ENCODE measurements at regions not wholly inside any gene's neighbourhood (a gene's known extent, or its start where the extent isn't known, plus 50 kb on each side); places are given as distances from the start of the nearest gene placed in this dataset.

- Histone ChIP-seq H3K4me2 (ENCODE audit: control insufficient read depth, extremely low read depth, insufficient read depth, low read depth, low read length) (no peak overlapping the region), H3K9me3 (ENCODE audit: control insufficient read depth, low read depth, low read length) (no peaks in the 10 kb centered on the region), H2AFZ (ENCODE audit: control insufficient read depth, low read length) (no peak overlapping the region), H4K20me1 (ENCODE audit: control insufficient read depth, extremely low read depth, insufficient read depth, low read length) (no peaks in the 10 kb centered on the region), H3K79me2 (ENCODE audit: control insufficient read depth, insufficient read depth, low read length) (no peaks in the 10 kb centered on the region), H3K27me3 (ENCODE audit: control insufficient read depth, extremely low read depth, insufficient read depth, low read length) (no peaks in the 10 kb centered on the region), H3K27ac (ENCODE audit: control insufficient read depth, insufficient read depth, low read length) (no peak overlapping the region), H3K9me1 (ENCODE audit: control insufficient read depth, extremely low read depth, insufficient read depth, low read length) (no peaks in the 10 kb centered on the region), H3K36me3 (ENCODE audit: control insufficient read depth in 2 of 2, extremely low read depth in 1 of 2, insufficient read depth in 2 of 2, low read length in 2 of 2) (no peaks in the 10 kb centered on the region), H3K9ac (ENCODE audit: control insufficient read depth, extremely low read depth, insufficient read depth, low read length) (no peak overlapping the region), H3K4me1 (ENCODE audit: control insufficient read depth, extremely low read depth, insufficient read depth, low read length) (no peaks in the 10 kb centered on the region), H3K4me3 (ENCODE audit: control insufficient read depth in 2 of 3, extremely low read depth in 1 of 3, insufficient read depth in 2 of 3, low read depth in 1 of 3, low read length in 3 of 3) (no peak overlapping the region)
- dilution Hi-C loops (cut with MboI; ENCODE audit: extremely low pct_ligation_motif_present, low sequenced_read_pairs): no loop called here
- TF ChIP-seq EZH2 (IDR thresholded peaks at IDR 0.05; ENCODE audit: low read length): no peak
- TF ChIP-seq, protein P1, sequence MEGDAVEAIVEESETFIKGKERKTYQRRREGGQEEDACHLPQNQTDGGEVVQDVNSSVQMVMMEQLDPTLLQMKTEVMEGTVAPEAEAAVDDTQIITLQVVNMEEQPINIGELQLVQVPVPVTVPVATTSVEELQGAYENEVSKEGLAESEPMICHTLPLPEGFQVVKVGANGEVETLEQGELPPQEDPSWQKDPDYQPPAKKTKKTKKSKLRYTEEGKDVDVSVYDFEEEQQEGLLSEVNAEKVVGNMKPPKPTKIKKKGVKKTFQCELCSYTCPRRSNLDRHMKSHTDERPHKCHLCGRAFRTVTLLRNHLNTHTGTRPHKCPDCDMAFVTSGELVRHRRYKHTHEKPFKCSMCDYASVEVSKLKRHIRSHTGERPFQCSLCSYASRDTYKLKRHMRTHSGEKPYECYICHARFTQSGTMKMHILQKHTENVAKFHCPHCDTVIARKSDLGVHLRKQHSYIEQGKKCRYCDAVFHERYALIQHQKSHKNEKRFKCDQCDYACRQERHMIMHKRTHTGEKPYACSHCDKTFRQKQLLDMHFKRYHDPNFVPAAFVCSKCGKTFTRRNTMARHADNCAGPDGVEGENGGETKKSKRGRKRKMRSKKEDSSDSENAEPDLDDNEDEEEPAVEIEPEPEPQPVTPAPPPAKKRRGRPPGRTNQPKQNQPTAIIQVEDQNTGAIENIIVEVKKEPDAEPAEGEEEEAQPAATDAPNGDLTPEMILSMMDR (optimal IDR thresholded peaks at IDR 0.05 in 1 of 3, IDR thresholded peaks at IDR 0.05 in 1 of 3, conservative IDR thresholded peaks at IDR 0.05 in 1 of 3; ENCODE audit: extremely low read depth in 1 of 3, insufficient read depth in 2 of 3, low read length in 3 of 3): no peak
- no peak for DNase-seq (ENCODE audit: low read depth, low spot score)
- no peak for FAIRE-seq
These were observed 1963.9 kb upstream of the LRRTM1 start for GRCh38 chr2:82268446-82268845.

GRCh38 chr2:82260521-82260920 lies 1956.0 kb upstream of the LRRTM1 start:
- no peaks in the 10 kb centered on the region for H3K4me1 ChIP-seq (ENCODE audit: control insufficient read depth, extremely low read depth, insufficient read depth, low read length)
- H3K36me3 ChIP-seq (ENCODE audit: control insufficient read depth in 2 of 2, extremely low read depth in 1 of 2, insufficient read depth in 2 of 2, low read length in 2 of 2): no peaks in the 10 kb centered on the region
- FAIRE-seq: no peak
- H3K4me2 ChIP-seq (ENCODE audit: control insufficient read depth, extremely low read depth, insufficient read depth, low read depth, low read length): no peak overlapping the region
- H2AFZ ChIP-seq (ENCODE audit: control insufficient read depth, low read length): no peak overlapping the region
- no peaks in the 10 kb centered on the region for H3K27me3 ChIP-seq (ENCODE audit: control insufficient read depth, extremely low read depth, insufficient read depth, low read length)
- no peak for DNase-seq (ENCODE audit: low read depth, low spot score)
- dilution Hi-C loops (cut with MboI; ENCODE audit: extremely low pct_ligation_motif_present, low sequenced_read_pairs): no loop called here
- H3K4me3 ChIP-seq (ENCODE audit: control insufficient read depth in 2 of 3, extremely low read depth in 1 of 3, insufficient read depth in 2 of 3, low read depth in 1 of 3, low read length in 3 of 3): no peak overlapping the region
- no peaks in the 10 kb centered on the region for H3K79me2 ChIP-seq (ENCODE audit: control insufficient read depth, insufficient read depth, low read length)
- TF ChIP-seq, protein P1 (optimal IDR thresholded peaks at IDR 0.05 in 1 of 3, IDR thresholded peaks at IDR 0.05 in 1 of 3, conservative IDR thresholded peaks at IDR 0.05 in 1 of 3; ENCODE audit: extremely low read depth in 1 of 3, insufficient read depth in 2 of 3, low read length in 3 of 3): no peak
- TF ChIP-seq EZH2 (IDR thresholded peaks at IDR 0.05; ENCODE audit: low read length): no peak
- H3K9me1 ChIP-seq (ENCODE audit: control insufficient read depth, extremely low read depth, insufficient read depth, low read length): no peaks in the 10 kb centered on the region
- no peak overlapping the region for H3K27ac ChIP-seq (ENCODE audit: control insufficient read depth, insufficient read depth, low read length)
- H3K9me3 ChIP-seq (ENCODE audit: control insufficient read depth, low read depth, low read length): peaks cover 2% of the 10 kb centered on the region
- no peak overlapping the region for H3K9ac ChIP-seq (ENCODE audit: control insufficient read depth, extremely low read depth, insufficient read depth, low read length)
- no peaks in the 10 kb centered on the region for H4K20me1 ChIP-seq (ENCODE audit: control insufficient read depth, extremely low read depth, insufficient read depth, low read length)
